ENCODE measurements at regions not wholly inside any gene's neighbourhood (a gene's known extent, or its start where the extent isn't known, plus 50 kb on each side); places are given as distances from the start of the nearest gene placed in this dataset.

- ChIA-PET CTCF (interaction anchor here (1.9 kb wide), 1 partner anchor 270 kb away, joined by 8 read pairs; no protein-coding TSS in a partner anchor), POLR2A (no interaction called here)
- no peak overlapping the region for H3K4me3 ChIP-seq (ENCODE audit: low read depth, low read length)
- no peak for TF ChIP-seq CTCF (IDR thresholded peaks at IDR 0.05; ENCODE audit: insufficient read depth, low read depth, low read length)
- no peaks in the 10 kb centered on the region for H3K27me3 ChIP-seq (ENCODE audit: control insufficient read depth, insufficient read depth, low read length)
- no peaks in the 10 kb centered on the region for H3K36me3 ChIP-seq (ENCODE audit: control insufficient read depth, insufficient read depth, low read length)
- DNase-seq (ENCODE audit: low read depth) = no peak
Observed at GRCh38 chr2:20931346-20931745, 108.4 kb upstream of the LDAH start.

GRCh38 chr2:20930928-20931327 lies 108.0 kb upstream of the LDAH start:
- Histone ChIP-seq H3K4me3 (ENCODE audit: low read depth, low read length) (no peak overlapping the region), H3K36me3 (ENCODE audit: control insufficient read depth, insufficient read depth, low read length) (no peaks in the 10 kb centered on the region), H3K27me3 (ENCODE audit: control insufficient read depth, insufficient read depth, low read length) (no peaks in the 10 kb centered on the region)
- no peak for DNase-seq (ENCODE audit: low read depth)
- no peak for TF ChIP-seq CTCF (IDR thresholded peaks at IDR 0.05; ENCODE audit: insufficient read depth, low read depth, low read length)
- ChIA-PET CTCF (no interaction called here), POLR2A (no interaction called here)

GRCh38 chr2:20929721-20930120 lies 106.8 kb upstream of the LDAH start:
- ChIA-PET CTCF (no interaction called here), POLR2A (no interaction called here)
- Histone ChIP-seq H3K27me3 (ENCODE audit: control insufficient read depth, insufficient read depth, low read length) (no peaks in the 10 kb centered on the region), H3K36me3 (ENCODE audit: control insufficient read depth, insufficient read depth, low read length) (no peaks in the 10 kb centered on the region), H3K4me3 (ENCODE audit: low read depth, low read length) (no peak overlapping the region)
- no peak for DNase-seq (ENCODE audit: low read depth)
- TF ChIP-seq CTCF (IDR thresholded peaks at IDR 0.05; ENCODE audit: insufficient read depth, low read depth, low read length) = no peak

GRCh38 chr2:20928617-20929016 lies 105.7 kb upstream of the LDAH start:
- no peak for TF ChIP-seq CTCF (IDR thresholded peaks at IDR 0.05; ENCODE audit: insufficient read depth, low read depth, low read length)
- CTCF ChIA-PET = no interaction called here
- POLR2A ChIA-PET = no interaction called here
- DNase-seq (ENCODE audit: low read depth) = no peak
- Histone ChIP-seq H3K4me3 (ENCODE audit: low read depth, low read length) (no peak overlapping the region), H3K27me3 (ENCODE audit: control insufficient read depth, insufficient read depth, low read length) (no peaks in the 10 kb centered on the region), H3K36me3 (ENCODE audit: control insufficient read depth, insufficient read depth, low read length) (no peaks in the 10 kb centered on the region)

GRCh38 chr2:20925265-20925889 lies 102.5 kb upstream of the LDAH start:
- ChIA-PET CTCF (interaction anchor here (0.5 to 1.2 kb wide), 2 partner anchors 15 to 481 kb away, joined by 3 to 4 read pairs; no protein-coding TSS in a partner anchor), POLR2A (no interaction called here)
- no peaks in the 10 kb centered on the region for H3K36me3 ChIP-seq (ENCODE audit: control insufficient read depth, insufficient read depth, low read length)
- no peaks in the 10 kb centered on the region for H3K27me3 ChIP-seq (ENCODE audit: control insufficient read depth, insufficient read depth, low read length)
- no peak overlapping the region for H3K4me3 ChIP-seq (ENCODE audit: low read depth, low read length)
- no peak for TF ChIP-seq CTCF (IDR thresholded peaks at IDR 0.05; ENCODE audit: insufficient read depth, low read depth, low read length)
- no peak for DNase-seq (ENCODE audit: low read depth)

Measured in BJ (cell line).